SH-SY5Y (cell line): ENCODE measurements at regions not wholly inside any gene's neighbourhood (a gene's known extent, or its start where the extent isn't known, plus 50 kb on each side); places are given as distances from the start of the nearest gene placed in this dataset.

Source experiments
- GATA2 ChIP-seq: IDR thresholded peaks from 2 replicates; pipeline ENCODE4 v1.6.1; 2011; ENCODE audit warnings: mild to moderate bottlenecking, low read depth, low read length
- GATA3 ChIP-seq: IDR thresholded peaks from 2 replicates; pipeline ENCODE4 v1.6.1; 2011; ENCODE audit warnings: low read depth, mild to moderate bottlenecking, low read length, moderate library complexity

DNA sequence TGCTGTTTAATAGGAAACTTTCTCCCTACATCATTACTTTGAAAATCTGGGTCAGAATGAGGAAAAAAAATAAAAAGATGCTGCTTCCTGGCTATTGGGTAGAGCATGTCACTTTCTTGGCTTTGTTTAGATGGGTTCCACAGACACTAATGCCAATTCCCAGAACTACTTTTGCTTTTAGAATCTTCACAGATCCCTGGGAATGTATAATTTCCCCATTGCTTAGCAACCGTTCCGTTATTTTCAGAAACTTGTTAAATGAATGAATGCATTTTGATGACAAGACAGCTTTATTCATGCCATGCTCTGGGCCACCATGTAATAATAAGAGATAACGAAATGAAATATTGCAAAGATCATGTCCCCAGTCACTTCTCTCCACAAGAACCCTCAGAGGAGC is 126.5 kb upstream of the TRPC7 start:
- no peak for TF ChIP-seq GATA3
- no peak for TF ChIP-seq GATA2

DNA sequence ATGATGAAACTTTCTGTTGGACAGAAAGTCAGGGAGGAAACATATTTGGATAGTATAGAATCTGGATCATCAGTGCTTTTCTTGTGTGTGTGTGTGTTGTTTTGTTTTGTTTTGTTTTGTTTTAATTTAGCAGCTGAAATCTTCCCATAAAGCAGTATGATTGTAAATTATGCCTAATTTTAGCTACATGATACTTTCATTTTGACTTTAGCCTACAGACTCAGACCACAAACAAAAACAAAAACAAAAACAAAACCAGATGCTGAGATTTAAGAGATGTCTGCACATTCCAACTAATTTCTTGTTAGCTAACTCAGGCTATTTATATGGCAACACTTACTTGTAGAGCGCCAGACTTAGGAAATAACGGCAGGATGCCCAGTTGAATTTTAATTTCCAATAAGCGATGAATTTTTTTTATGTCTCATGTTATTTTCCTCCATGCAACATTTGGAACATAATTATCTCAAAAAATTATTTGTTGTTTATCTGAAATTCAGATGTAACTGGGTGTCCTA is 119.5 kb upstream of the TRPC7 start:
- TF ChIP-seq GATA2 = no peak
- TF ChIP-seq GATA3 = no peak

DNA sequence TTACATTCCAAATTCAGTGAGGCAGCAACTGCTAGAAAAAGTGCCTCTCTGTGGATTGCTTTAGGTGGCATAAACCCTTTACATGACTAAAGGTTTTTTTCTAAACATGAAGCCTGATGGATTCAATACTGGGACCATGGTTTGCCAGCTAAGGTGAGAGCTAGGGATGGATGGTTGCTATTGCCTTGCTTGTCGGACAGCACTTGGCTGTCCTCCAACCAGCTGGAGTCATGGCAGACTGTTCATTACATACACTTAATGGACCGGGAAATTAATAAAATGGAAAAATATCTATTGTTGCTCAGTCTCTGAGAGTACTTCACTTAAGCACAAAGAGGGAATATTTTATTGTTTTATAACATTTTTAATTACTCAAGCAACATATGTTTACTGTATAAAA is 116.9 kb upstream of the TRPC7 start:
- TF ChIP-seq GATA3 = no peak
- TF ChIP-seq GATA2 = no peak

DNA sequence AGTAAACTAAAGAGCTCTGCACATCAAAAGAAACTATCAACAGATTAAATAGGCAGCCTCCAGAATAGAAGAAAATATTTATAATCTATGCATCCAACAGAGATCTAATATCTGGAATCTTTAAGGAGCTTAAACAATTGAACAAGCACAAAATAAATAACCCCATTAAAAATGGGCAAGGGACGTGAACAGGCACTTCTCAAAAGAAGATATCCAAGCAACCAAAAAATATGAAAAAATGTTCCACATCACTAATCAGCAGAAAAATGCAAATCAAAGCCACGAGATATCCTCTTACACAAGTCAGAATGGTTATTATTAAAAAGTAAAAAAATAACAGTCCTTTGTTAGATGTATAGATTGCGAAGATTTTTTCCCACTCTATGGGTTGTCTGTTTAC is 109.1 kb upstream of the TRPC7 start:
- TF ChIP-seq GATA2 (no peak), GATA3 (no peak)

DNA sequence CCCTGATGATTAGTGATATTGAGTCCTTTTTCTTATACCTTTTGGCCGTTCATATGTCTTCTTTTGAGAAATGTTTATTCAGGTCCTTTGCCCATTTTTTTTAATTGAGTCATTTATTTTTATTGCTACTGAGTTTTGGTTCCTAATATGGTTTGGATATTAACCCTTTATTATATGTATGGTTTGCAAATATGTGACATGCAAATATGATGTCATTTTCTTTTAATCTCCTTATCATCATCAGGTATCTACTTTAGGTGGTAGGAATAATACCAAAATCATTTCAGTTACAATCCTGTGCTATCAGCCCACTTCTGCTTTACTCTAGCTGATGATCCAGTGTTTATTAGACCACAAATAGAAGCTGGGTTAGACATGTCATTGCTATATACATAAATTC is 102.3 kb upstream of the TRPC7 start:
- TF ChIP-seq GATA2 = no peak
- TF ChIP-seq GATA3 = no peak

DNA sequence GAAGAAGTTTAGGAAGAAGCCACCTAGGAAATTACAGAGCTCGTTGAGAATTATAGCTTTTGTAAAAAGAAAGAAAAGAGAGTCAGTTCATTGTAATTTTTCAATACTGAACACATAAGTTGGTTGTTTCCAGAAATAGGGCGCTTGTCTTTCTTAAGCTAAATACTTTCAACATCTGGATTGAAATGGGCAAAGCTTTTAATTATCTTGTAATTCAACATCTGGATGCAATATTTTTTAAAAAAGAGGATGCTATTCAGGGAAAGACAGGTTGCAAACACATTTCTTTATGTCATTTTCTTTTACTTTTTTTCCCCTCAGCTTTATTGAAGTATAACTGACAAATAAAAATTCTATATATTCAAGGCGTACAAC is 100.7 kb upstream of the TRPC7 start:
- TF ChIP-seq GATA3 (no peak), GATA2 (no peak)

DNA sequence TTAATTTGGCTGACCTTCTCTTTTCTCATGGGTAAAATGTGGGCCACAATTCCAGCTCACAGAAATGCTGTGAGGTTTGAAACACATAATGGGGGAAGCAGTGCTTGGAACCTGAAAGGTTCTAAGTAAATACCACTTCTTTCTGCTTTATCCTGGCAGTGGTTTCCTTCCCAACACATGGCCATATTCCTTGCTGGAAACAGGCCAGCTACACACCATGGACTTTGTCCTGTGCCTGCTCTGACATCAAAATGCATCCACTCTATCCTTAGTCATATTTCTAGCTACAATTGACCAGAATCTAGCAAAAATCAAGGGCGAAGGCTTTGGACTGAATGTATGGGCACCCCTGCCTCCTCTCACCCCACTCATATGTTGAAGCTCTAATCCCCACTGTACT is 93.1 kb upstream of the TRPC7 start:
- TF ChIP-seq GATA3 (no peak), GATA2 (no peak)

DNA sequence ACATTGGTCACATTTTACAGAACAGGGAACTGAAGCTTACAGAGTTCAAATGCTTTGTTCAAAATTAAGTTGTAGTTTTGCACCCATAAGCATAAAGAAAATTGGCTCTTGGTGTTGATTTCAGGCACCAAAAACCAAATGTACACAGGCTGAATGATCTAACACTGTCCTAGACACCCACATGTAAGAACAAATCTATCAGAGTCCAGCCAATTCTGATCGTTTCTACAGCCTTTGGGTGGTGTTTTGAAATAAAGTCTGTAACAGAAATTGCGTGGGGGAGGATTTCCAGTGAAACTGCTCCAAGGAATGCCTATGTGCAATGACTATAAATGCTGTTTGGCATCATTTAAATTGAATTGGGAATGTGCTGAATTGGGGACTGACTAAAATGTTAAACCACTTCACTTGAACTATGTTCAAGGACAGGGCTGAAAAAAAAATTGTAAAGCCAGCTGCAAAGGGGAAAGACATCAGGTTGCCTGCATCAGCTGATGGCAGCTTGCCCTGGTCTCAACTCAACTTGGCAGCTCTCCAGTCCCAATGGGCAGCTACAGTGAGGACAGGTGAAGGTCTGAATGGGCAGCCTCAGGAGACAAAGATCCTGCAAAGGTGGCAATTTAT is 92.2 kb upstream of the TRPC7 start:
- TF ChIP-seq GATA2 = no peak
- no peak for TF ChIP-seq GATA3

DNA sequence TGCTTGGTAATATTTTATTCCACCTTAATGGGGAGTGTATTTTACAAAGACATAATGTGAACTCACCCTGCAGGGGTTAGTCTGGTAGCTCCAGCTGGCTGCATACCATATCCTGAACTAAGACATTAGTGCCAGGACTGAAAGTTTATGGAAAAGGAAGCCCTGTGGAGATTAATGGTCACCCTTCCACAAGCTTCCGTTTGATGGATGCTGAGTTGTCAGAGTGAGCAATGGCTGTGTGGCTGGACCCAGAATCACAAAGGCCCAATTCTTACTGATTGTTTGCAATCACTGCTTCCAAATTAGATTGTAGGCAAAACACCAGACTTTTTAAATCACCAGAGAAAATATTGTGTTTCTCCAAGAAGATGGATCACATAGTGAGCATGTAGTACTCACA is 90.1 kb upstream of the TRPC7 start:
- TF ChIP-seq GATA2 = no peak

DNA sequence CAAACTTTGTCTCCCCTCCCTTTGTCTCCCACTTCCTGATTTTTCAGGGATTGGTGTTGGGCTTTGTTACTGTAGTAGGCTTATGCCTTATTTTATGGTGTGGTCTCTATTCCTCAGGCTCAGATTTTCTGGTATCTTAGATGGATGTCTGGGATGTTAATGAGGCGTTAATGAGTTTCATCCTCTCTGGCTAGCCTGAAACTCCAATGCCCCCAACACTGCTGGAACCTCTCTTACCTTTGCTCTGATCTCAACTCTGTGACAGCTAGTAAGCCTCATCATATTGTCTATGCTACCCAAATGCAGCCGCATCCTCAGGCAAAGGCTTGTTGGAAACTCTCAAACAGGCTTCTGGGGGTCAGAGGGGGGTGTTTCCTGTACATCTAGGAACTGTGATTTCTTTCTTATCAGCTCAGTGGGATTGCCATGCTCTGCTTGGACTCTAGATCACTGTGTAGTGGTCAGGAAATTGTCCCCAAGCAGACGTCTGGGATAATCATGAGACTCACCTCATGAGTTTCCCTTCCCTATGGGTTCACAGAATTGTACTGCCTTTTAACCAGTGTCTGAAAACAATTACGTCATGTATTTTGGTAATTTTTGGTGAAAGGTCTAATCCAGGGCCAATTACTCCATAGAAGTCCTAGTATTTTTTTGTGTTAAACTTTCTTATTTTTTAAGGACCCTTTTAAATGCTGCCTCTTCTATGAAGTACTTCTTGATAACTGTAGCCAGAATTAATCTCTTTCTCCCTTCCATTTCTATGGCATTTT is 88.8 kb upstream of the TRPC7 start:
- TF ChIP-seq GATA3 = no peak
- TF ChIP-seq GATA2 = no peak

DNA sequence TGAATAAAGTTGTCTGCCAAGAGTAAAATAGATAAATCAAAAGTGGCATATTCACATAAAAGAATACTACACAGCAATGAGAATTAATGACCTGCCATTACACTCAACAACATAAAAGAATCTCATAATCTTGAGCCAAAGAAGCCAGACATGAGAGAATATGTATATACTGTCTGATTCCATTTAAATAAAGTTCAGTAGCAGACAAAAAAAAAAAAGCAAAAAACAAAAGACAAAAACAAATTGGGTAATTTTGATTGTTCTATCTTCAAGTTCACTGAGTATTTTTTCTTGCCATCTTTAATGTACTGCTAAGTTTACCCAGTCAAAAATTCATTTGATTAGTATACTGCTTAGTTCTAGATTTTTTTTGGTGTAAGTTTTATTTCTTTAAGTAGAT is 87.9 kb upstream of the TRPC7 start:
- TF ChIP-seq GATA3 = no peak
- no peak for TF ChIP-seq GATA2

DNA sequence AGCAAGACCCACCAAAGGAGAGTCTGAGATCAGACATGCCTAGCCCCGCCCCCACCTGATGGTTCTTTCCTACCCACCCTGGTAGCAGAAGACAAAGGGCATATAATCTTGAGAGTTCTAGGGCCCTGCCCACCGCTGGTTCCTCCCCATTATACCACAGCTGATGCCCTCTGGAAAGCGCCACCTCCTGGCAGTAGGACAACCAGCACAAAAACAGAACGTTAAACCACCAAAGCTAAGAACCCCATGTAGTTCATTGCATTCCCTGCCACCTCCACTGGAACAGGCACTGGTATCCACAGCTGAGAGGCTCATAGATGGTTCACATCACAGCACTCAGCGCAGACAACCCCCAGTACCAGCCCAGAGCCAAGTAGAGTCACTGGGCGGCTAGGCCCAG is 81.2 kb upstream of the TRPC7 start:
- no peak for TF ChIP-seq GATA3
- no peak for TF ChIP-seq GATA2

DNA sequence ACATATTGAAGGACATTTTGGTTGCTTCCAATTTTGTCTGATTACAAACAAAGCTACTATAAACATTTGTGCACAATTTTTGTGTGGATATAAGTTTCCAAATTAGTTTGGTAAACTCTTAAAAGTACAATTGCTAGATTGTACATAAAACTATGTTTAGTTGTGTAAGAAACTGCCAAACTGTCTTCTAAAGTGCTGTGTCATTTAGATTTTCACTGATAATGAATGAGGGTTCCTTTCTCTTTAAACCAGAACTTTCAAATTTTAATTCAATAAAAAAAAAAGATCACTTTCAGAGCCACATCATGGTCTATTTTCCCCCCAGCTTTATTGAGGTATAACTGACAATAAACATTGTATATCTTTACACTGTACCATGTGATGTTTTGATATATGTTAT is 74.0 kb upstream of the TRPC7 start:
- TF ChIP-seq GATA2 (no peak), GATA3 (no peak)

DNA sequence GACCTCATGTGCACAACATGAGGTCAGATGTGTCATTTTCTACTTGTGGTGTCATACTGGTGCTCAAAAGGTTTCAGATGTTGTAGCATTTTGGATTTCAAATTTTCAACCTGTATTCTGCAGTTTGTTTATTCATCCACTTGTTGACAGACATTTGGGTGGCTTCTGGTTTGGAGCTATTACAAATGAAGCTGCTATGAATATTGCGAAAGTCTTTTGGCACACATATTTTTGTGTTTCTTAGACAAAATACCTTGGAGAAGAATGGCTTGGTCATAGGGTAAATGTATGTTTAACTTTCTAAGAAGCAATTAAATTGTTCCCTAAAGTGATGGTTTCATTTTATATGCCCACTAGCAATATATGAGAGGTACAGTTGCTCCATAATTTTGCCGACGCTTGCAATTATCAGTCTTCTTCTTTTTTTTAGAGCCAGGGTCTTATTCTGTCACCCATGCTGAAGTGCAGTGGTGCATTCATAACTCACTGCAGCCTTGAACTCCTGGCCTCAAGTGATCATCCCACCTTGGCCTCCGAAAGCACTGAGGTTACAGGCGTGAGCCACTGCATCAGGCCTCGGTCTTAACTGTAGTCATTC is 70.7 kb upstream of the TRPC7 start:
- TF ChIP-seq GATA3 = no peak
- no peak for TF ChIP-seq GATA2

DNA sequence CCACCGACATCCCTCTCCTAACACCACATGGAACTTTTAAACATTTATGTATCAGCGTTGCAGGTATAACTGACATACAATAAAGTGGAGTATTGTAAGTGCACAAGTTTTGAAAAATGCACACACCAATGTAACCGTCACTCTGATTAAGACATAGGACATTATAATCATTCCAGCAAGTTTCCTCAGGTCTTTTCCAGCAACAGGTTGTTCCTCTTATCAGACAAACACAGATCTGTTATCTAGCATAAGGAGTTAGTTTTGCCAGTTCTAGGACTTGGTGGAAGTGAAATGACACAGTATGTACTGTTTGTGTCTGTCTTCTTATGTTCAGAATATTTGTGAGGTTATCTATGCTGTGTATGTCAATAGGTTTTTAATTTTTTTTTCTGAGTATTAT is 69.5 kb upstream of the TRPC7 start:
- TF ChIP-seq GATA3 (no peak), GATA2 (no peak)

DNA sequence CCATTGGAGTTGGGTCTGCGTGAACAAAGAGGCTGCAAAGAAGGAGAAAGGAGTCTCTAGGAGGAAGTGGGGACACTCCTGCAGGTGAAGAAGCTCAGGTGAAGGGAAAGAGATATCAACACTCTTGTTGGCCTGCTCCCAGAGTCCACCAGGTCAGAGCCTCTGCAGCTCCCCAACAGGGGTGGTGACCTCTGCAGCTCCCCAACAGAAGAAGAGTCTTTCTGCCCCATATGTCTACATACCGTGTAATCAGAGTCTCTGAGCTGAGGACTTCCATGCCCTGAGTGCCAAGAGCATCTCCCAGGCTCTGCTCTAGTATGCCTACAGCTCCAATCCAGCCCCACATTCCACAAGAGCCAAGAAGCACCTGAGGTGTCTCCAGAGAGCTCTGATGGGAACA is 67.4 kb upstream of the TRPC7 start:
- TF ChIP-seq GATA2 (no peak), GATA3 (no peak)
